PC-3 (cell line): ENCODE measurements at regions not wholly inside any gene's neighbourhood (a gene's known extent, or its start where the extent isn't known, plus 50 kb on each side); places are given as distances from the start of the nearest gene placed in this dataset.

Experiments used
- ATAC-seq: fragments of 200-7000 bp; cut with Tn5 transposase; 2 replicates; pipeline ENCODE4 v1.9.1; 2020; ENCODE audit warnings: mild to moderate bottlenecking, moderate library complexity
- BruUV-seq: library from RNA; stranded (reverse); fragments of 400-500 nt; replicated peaks from 2 replicates; lab custom pipeline; 2021; lab: Mats Ljungman, UMichigan
- CTCF ChIA-PET: fragments of 300-600 bp; sonication (Branson Sonifier 250); formaldehyde crosslinking; loops from one replicate; lab custom pipeline; 2022; ENCODE audit warnings: antibody characterized with exemption; lab: Charles Lee
- POLR2A ChIA-PET: fragments of 300-600 bp; sonication (Branson Sonifier 250); formaldehyde crosslinking; loops from one replicate; lab custom pipeline; 2022; ENCODE audit warnings: antibody characterized with exemption; ENCODE audit not compliant: unreplicated experiment; lab: Charles Lee
- DNase-seq: peaks from one replicate; pipeline ENCODE4 v3.0.0-alpha.2; 2015
- H2AFZ ChIP-seq: fragments of 300-600 bp; sonication (generic); 2 replicates; pipeline ENCODE4 v1.6.0; 2016; ENCODE audit warnings: antibody characterized with exemption, low read length
- H3F3A ChIP-seq: fragments of 300-600 bp; sonication (generic); one replicate; pipeline ENCODE4 v1.6.0; 2017; ENCODE audit warnings: antibody characterized with exemption, low read length, control low read depth, mild to moderate bottlenecking; ENCODE audit not compliant: unreplicated experiment
- H3K27ac ChIP-seq: fragments of 300-600 bp; sonication (generic); 2 replicates; pipeline ENCODE4 v1.5.1; 2016; ENCODE audit warnings: mild to moderate bottlenecking, low read length
- H3K27me3 ChIP-seq: fragments of 300-600 bp; sonication (generic); 2 replicates; pipeline ENCODE4 v1.6.1; 2016; ENCODE audit warnings: low read length, mixed read lengths
- H3K36me3 ChIP-seq: fragments of 300-600 bp; sonication (generic); 2 replicates; pipeline ENCODE4 v1.6.1; 2016; ENCODE audit warnings: low read depth, mixed run types, low read length, mixed read lengths
- H3K4me1 ChIP-seq: fragments of 300-600 bp; sonication (generic); 2 replicates; pipeline ENCODE4 v1.5.1; 2016; ENCODE audit warnings: low read length; ENCODE audit not compliant: insufficient read depth
- H3K4me2 ChIP-seq: fragments of 300-600 bp; sonication (generic); 2 replicates; pipeline ENCODE4 v1.6.0; 2016; ENCODE audit warnings: low read length
- H3K4me3 ChIP-seq: fragments of 300-600 bp; sonication (generic); 2 replicates; pipeline ENCODE4 v1.5.1; 2016; ENCODE audit warnings: mild to moderate bottlenecking, low read length, mixed read lengths
- H3K79me2 ChIP-seq: fragments of 300-600 bp; sonication (generic); 2 replicates; pipeline ENCODE4 v1.6.1; 2017; ENCODE audit warnings: low read length, mixed read lengths
- H3K9ac ChIP-seq: fragments of 300-600 bp; sonication (generic); 2 replicates; pipeline ENCODE4 v1.6.0; 2016; ENCODE audit warnings: mild to moderate bottlenecking, low read length
- H3K9me2 ChIP-seq: fragments of 300-600 bp; sonication (generic); replicated peaks from 2 replicates; pipeline ENCODE4 v1.6.1; 2016; ENCODE audit warnings: mixed run types, low read length, mixed read lengths
- H3K9me3 ChIP-seq: fragments of 300-600 bp; sonication (generic); 2 replicates; pipeline ENCODE4 v1.6.1; 2016; ENCODE audit warnings: low read length, mixed read lengths
- H4K20me1 ChIP-seq: fragments of 300-600 bp; sonication (generic); 2 replicates; pipeline ENCODE4 v1.6.1; 2016; ENCODE audit warnings: low read length, mixed read lengths
- CTCF ChIP-seq: fragments of 300-600 bp; sonication (generic); conservative IDR thresholded peaks from 2 replicates; pipeline ENCODE4 v1.5.1; 2017; ENCODE audit warnings: antibody characterized with exemption, low read depth, mild to moderate bottlenecking, low read length
- EZH2 ChIP-seq: fragments of 300-600 bp; sonication (generic); IDR thresholded peaks from one replicate; pipeline ENCODE4 v1.6.1; 2017; ENCODE audit warnings: antibody characterized with exemption, mild to moderate bottlenecking, low read length; ENCODE audit not compliant: unreplicated experiment
- EZH2phosphoT487 ChIP-seq: fragments of 300-600 bp; sonication (generic); IDR thresholded peaks from 2 replicates; pipeline ENCODE4 v1.6.1; 2018; ENCODE audit warnings: mild to moderate bottlenecking, antibody characterized with exemption, low read length, borderline replicate concordance
- intact Hi-C: fragments of 100-400 bp; cut with micrococcal nuclease; formaldehyde crosslinking; loops from 2 replicates; pipeline ENCODE4 v1.9.0; 2023

DNA sequence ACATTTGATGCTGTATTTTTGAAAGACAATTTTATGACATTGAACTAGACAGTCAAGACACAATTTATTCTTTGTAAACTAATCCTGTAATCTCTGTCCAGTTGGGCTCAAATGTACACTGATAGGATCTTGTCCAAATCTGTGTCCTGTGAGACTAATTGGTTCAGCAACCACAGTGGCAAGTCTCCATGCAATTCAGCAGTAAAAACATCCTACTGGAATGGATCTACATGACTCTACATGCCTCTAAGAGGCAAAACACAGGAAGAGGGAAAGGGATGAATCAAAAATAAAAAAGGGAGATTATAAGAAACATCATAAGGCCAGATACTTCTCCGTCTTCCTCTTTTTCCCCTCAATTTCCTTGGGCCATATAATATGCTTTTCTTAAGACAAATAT, 1164.2 kb downstream of the NLGN4Y start:
- DNase-seq (no peak), ATAC-seq (no peak)
- Histone ChIP-seq H3K9me3 (no peaks in the 10 kb centered on the region), H3K4me2 (no peak overlapping the region), H3K4me3 (no peak overlapping the region), H4K20me1 (no peaks in the 10 kb centered on the region), H3F3A (no peaks in the 10 kb centered on the region), H3K27ac (no peak overlapping the region), H3K9me2 (no peaks in the 10 kb centered on the region), H3K4me1 (no peaks in the 10 kb centered on the region), H2AFZ (no peak overlapping the region), H3K9ac (no peak overlapping the region), H3K79me2 (no peaks in the 10 kb centered on the region), H3K27me3 (no peaks in the 10 kb centered on the region), H3K36me3 (no peaks in the 10 kb centered on the region)
- BruUV-seq: no TSS peak
- POLR2A ChIA-PET: no interaction called here
- CTCF ChIA-PET: no interaction called here
- TF ChIP-seq CTCF: no peak
- TF ChIP-seq EZH2phosphoT487: no peak
- TF ChIP-seq EZH2: no peak
- intact Hi-C loops: no loop called here

GRCh38 chrY:15689994-15690393, 1165.7 kb downstream of the NLGN4Y start:
- ATAC-seq (no peak), DNase-seq (no peak)
- Histone ChIP-seq H3K36me3 (no peaks in the 10 kb centered on the region), H3F3A (no peaks in the 10 kb centered on the region), H3K27ac (no peak overlapping the region), H4K20me1 (no peaks in the 10 kb centered on the region), H3K9ac (no peak overlapping the region), H3K4me2 (no peak overlapping the region), H2AFZ (no peak overlapping the region), H3K27me3 (no peaks in the 10 kb centered on the region), H3K9me2 (no peaks in the 10 kb centered on the region), H3K79me2 (no peaks in the 10 kb centered on the region), H3K9me3 (no peaks in the 10 kb centered on the region), H3K4me3 (no peak overlapping the region), H3K4me1 (no peaks in the 10 kb centered on the region)
- ChIA-PET POLR2A (no interaction called here), CTCF (no interaction called here)
- intact Hi-C loops: no loop called here
- TF ChIP-seq EZH2phosphoT487 (no peak), CTCF (no peak), EZH2 (no peak)
- BruUV-seq: no TSS peak

DNA sequence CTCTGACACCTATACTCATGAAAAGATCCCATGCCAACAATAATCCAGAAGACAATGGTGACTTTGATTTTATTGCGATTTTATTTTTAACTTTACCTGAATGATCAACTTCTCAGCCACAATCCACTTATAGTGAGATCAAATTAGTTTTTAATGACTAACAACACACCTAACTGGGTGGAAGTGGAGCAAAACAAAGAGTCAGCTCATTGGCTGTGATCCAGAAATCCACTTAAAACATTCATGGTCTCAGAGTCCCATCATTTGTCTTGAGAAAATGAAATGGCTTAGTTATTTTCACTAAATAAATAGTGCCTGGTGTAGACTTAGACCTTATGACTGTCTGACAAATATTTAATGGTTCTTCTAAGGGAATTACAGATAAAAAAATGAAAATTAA, 1177.8 kb downstream of the NLGN4Y start:
- Histone ChIP-seq H3K27me3 (no peaks in the 10 kb centered on the region), H3K4me1 (no peaks in the 10 kb centered on the region), H4K20me1 (no peaks in the 10 kb centered on the region), H3K36me3 (no peaks in the 10 kb centered on the region), H2AFZ (no peak overlapping the region), H3K9me2 (no peaks in the 10 kb centered on the region), H3K4me3 (no peak overlapping the region), H3F3A (no peaks in the 10 kb centered on the region), H3K9me3 (no peaks in the 10 kb centered on the region), H3K27ac (no peak overlapping the region), H3K9ac (no peak overlapping the region), H3K79me2 (no peaks in the 10 kb centered on the region), H3K4me2 (no peak overlapping the region)
- DNase-seq (no peak), ATAC-seq (no peak)
- CTCF ChIA-PET: no interaction called here
- POLR2A ChIA-PET: no interaction called here
- TF ChIP-seq EZH2: no peak
- BruUV-seq: no TSS peak
- intact Hi-C loops: no loop called here
